ENCODE measurements at regions not wholly inside any gene's neighbourhood (a gene's known extent, or its start where the extent isn't known, plus 50 kb on each side); places are given as distances from the start of the nearest gene placed in this dataset.

GRCh38 chr10:130427216-130427722, 291.1 kb downstream of the GLRX3 start:
- no peak for TF ChIP-seq CTCF (conservative IDR thresholded peaks at IDR 0.05; ENCODE audit: low read length)
- no peak for DNase-seq (ENCODE audit: low read depth)
- no peak overlapping the region for H3K4me3 ChIP-seq (ENCODE audit: low read length)

- TF ChIP-seq CTCF (conservative IDR thresholded peaks at IDR 0.05; ENCODE audit: low read length): no peak
- DNase-seq (ENCODE audit: low read depth): no peak
- no peak overlapping the region for H3K4me3 ChIP-seq (ENCODE audit: low read length)
Measured at GRCh38 chr10:130428936-130429335, 292.7 kb downstream of the GLRX3 start.

GRCh38 chr10:130429809-130430208, 293.6 kb downstream of the GLRX3 start:
- H3K4me3 ChIP-seq (ENCODE audit: low read length): no peak overlapping the region
- DNase-seq (ENCODE audit: low read depth): no peak
- TF ChIP-seq CTCF (conservative IDR thresholded peaks at IDR 0.05; ENCODE audit: low read length): no peak

- no peak overlapping the region for H3K4me3 ChIP-seq (ENCODE audit: low read length)
- no peak for TF ChIP-seq CTCF (conservative IDR thresholded peaks at IDR 0.05; ENCODE audit: low read length)
- no peak for DNase-seq (ENCODE audit: low read depth)
Measured at GRCh38 chr10:130430291-130430690, 294.1 kb downstream of the GLRX3 start.

- no peak for DNase-seq (ENCODE audit: low read depth)
- H3K4me3 ChIP-seq (ENCODE audit: low read length): no peak overlapping the region
- TF ChIP-seq CTCF (conservative IDR thresholded peaks at IDR 0.05; ENCODE audit: low read length): no peak
Measured at GRCh38 chr10:130430852-130431704, 294.9 kb downstream of the GLRX3 start.

GRCh38 chr10:130432271-130432670, 296.1 kb downstream of the GLRX3 start:
- TF ChIP-seq CTCF (conservative IDR thresholded peaks at IDR 0.05; ENCODE audit: low read length): no peak
- H3K4me3 ChIP-seq (ENCODE audit: low read length): no peak overlapping the region
- no peak for DNase-seq (ENCODE audit: low read depth)

- TF ChIP-seq CTCF (conservative IDR thresholded peaks at IDR 0.05; ENCODE audit: low read length): no peak
- DNase-seq (ENCODE audit: low read depth): no peak
- no peak overlapping the region for H3K4me3 ChIP-seq (ENCODE audit: low read length)
Measured at GRCh38 chr10:130432850-130433249, 296.7 kb downstream of the GLRX3 start.

Measured in AG10803 (cell line).